Neural cell (in vitro differentiated cells): ENCODE measurements at regions not wholly inside any gene's neighbourhood (a gene's known extent, or its start where the extent isn't known, plus 50 kb on each side); places are given as distances from the start of the nearest gene placed in this dataset.

Experiments used
- H2AFZ ChIP-seq: fragments of 200-600, 300-800 bp; sonication (generic), shearing (Covaris generic); 2 replicates; pipeline ENCODE4 v1.6.0; 2014; ENCODE audit warnings: low read depth, mild to moderate bottlenecking, antibody characterized with exemption, low read length, moderate library complexity
- H3F3A ChIP-seq: fragments of 200-600 bp; shearing (Covaris generic); 2 replicates; pipeline ENCODE4 v1.6.1; 2016; ENCODE audit warnings: mild to moderate bottlenecking, moderate library complexity, mixed read lengths, antibody characterized with exemption, low read length; ENCODE audit not compliant: insufficient read depth, poor library complexity, severe bottlenecking
- H3K27ac ChIP-seq: fragments of 200-600, 300-800 bp; sonication (generic), shearing (Covaris generic); 2 replicates; pipeline ENCODE4 v1.5.1; 2014; ENCODE audit warnings: mild to moderate bottlenecking, low read length, moderate library complexity
- H3K27me3 ChIP-seq: fragments of 300-800, 200-600 bp; sonication (generic), shearing (Covaris generic); 2 replicates; pipeline ENCODE4 v1.6.0; 2014; ENCODE audit warnings: mild to moderate bottlenecking, low read depth, low read length, moderate library complexity; ENCODE audit not compliant: insufficient read depth
- H3K36me3 ChIP-seq: fragments of 300-800, 200-600 bp; sonication (generic), shearing (Covaris generic); 2 replicates; pipeline ENCODE4 v1.5.1; 2014; ENCODE audit warnings: mild to moderate bottlenecking, antibody characterized with exemption, low read length, moderate library complexity; ENCODE audit not compliant: insufficient read depth
- H3K4me2 ChIP-seq: fragments of 300-800, 200-600 bp; sonication (generic), shearing (Covaris generic); 2 replicates; pipeline ENCODE4 v1.6.0; 2014; ENCODE audit warnings: mild to moderate bottlenecking, low read length
- H3K4me3 ChIP-seq: fragments of 300-800, 200-600 bp; sonication (generic), shearing (Covaris generic); 2 replicates; pipeline ENCODE4 v1.5.1; 2014; ENCODE audit warnings: mild to moderate bottlenecking, low read length, moderate library complexity
- H3K79me2 ChIP-seq: fragments of 200-600 bp; shearing (Covaris generic); replicated peaks from 2 replicates; pipeline ENCODE4 v1.6.0; 2014; ENCODE audit warnings: mild to moderate bottlenecking, low read length, moderate library complexity; ENCODE audit not compliant: insufficient read depth
- H3K9ac ChIP-seq: fragments of 300-800, 200-600 bp; sonication (generic), shearing (Covaris generic); 2 replicates; pipeline ENCODE4 v1.6.1; 2016; ENCODE audit warnings: mild to moderate bottlenecking, low read length, mixed read lengths
- H3K9me2 ChIP-seq: fragments of 200-600 bp; shearing (Covaris generic); 2 replicates; pipeline ENCODE4 v1.6.1; 2016; ENCODE audit warnings: mild to moderate bottlenecking, low read length, mixed read lengths; ENCODE audit not compliant: insufficient read depth
- H3K9me3 ChIP-seq: fragments of 200-600, 300-800 bp; sonication (generic), shearing (Covaris generic); 2 replicates; pipeline ENCODE4 v1.6.1; 2016; ENCODE audit warnings: mild to moderate bottlenecking, mixed run types, low read length, moderate library complexity, mixed read lengths
- H4K20me1 ChIP-seq: fragments of 200-600 bp; shearing (Covaris generic); 2 replicates; pipeline ENCODE4 v1.6.1; 2016; ENCODE audit warnings: mild to moderate bottlenecking, mixed run types; ENCODE audit not compliant: insufficient read depth
- CTCF ChIP-seq: fragments of 450-650 bp; IDR thresholded peaks from 2 replicates; pipeline ENCODE4 v1.5.1; 2014; ENCODE audit warnings: antibody characterized with exemption, mild to moderate bottlenecking, moderate library complexity; ENCODE audit not compliant: poor library complexity, severe bottlenecking
- EP300 ChIP-seq: fragments of 450-650 bp; conservative IDR thresholded peaks from 2 replicates; pipeline ENCODE4 v1.6.1; 2014; ENCODE audit warnings: antibody characterized with exemption, mild to moderate bottlenecking, moderate library complexity; ENCODE audit not compliant: poor library complexity, severe bottlenecking
- EZH2 ChIP-seq: fragments of 200-600, 300-800 bp; shearing (Covaris generic), sonication (generic); IDR thresholded peaks from 2 replicates; pipeline ENCODE4 v1.6.1; 2014; ENCODE audit warnings: antibody characterized with exemption, low read length, borderline replicate concordance, mild to moderate bottlenecking; ENCODE audit not compliant: insufficient read depth, poor library complexity, severe bottlenecking
- MXI1 ChIP-seq: fragments of 450-650 bp; conservative IDR thresholded peaks from 2 replicates; pipeline ENCODE4 v1.6.1; 2014; ENCODE audit warnings: antibody characterized with exemption, mild to moderate bottlenecking; ENCODE audit not compliant: poor library complexity, severe bottlenecking
- POLR2AphosphoS5 ChIP-seq: IDR thresholded peaks from 2 replicates; pipeline ENCODE4 v1.6.1; 2012
- RAD21 ChIP-seq: fragments of 450-650 bp; conservative IDR thresholded peaks from 2 replicates; pipeline ENCODE4 v1.6.1; 2014; ENCODE audit warnings: antibody characterized with exemption, mild to moderate bottlenecking, moderate library complexity
- REST ChIP-seq: IDR thresholded peaks from 2 replicates; pipeline ENCODE4 v1.6.1; 2012; ENCODE audit warnings: borderline replicate concordance
- SMC3 ChIP-seq: fragments of 450-650 bp; conservative IDR thresholded peaks from 2 replicates; pipeline ENCODE4 v1.6.1; 2014; ENCODE audit warnings: antibody characterized with exemption, mild to moderate bottlenecking, moderate library complexity; ENCODE audit not compliant: poor library complexity
- TAF1 ChIP-seq: IDR thresholded peaks from 2 replicates; pipeline ENCODE4 v1.6.1; 2012; ENCODE audit warnings: low read depth

- no peaks in the 10 kb centered on the region for H3K9me3 ChIP-seq
- H3K27ac ChIP-seq: no peak overlapping the region
- H4K20me1 ChIP-seq: no peaks in the 10 kb centered on the region
- H3K4me3 ChIP-seq: no peak overlapping the region
- H3K4me2 ChIP-seq: no peak overlapping the region
- no peak overlapping the region for H3K9ac ChIP-seq
- H3K79me2 ChIP-seq: no peaks in the 10 kb centered on the region
- no peaks in the 10 kb centered on the region for H3K9me2 ChIP-seq
- H3F3A ChIP-seq: no peaks in the 10 kb centered on the region
- no peak for TF ChIP-seq REST
- TF ChIP-seq EZH2: no peak
- no peak for TF ChIP-seq CTCF
- TF ChIP-seq RAD21: no peak
- TF ChIP-seq MXI1: no peak
- TF ChIP-seq TAF1: no peak
- TF ChIP-seq POLR2AphosphoS5: no peak
- no peak for TF ChIP-seq EP300
- TF ChIP-seq SMC3: no peak
- H3K27me3 ChIP-seq: no peaks in the 10 kb centered on the region
- no peak overlapping the region for H2AFZ ChIP-seq
- H3K36me3 ChIP-seq: no peaks in the 10 kb centered on the region
These were observed 100.6 kb upstream of the RUNX1 start for GRCh38 chr21:35149698-35150097.

- no peaks in the 10 kb centered on the region for H3K79me2 ChIP-seq
- H3K36me3 ChIP-seq: no peaks in the 10 kb centered on the region
- no peaks in the 10 kb centered on the region for H4K20me1 ChIP-seq
- no peak for TF ChIP-seq CTCF
- TF ChIP-seq MXI1: no peak
- no peak for TF ChIP-seq RAD21
- TF ChIP-seq TAF1: no peak
- TF ChIP-seq EZH2: no peak
- no peak for TF ChIP-seq POLR2AphosphoS5
- TF ChIP-seq REST: no peak
- no peak for TF ChIP-seq EP300
- no peak for TF ChIP-seq SMC3
- no peaks in the 10 kb centered on the region for H3K9me3 ChIP-seq
- H3K9ac ChIP-seq: no peak overlapping the region
- H3K27ac ChIP-seq: no peak overlapping the region
- H3K27me3 ChIP-seq: no peaks in the 10 kb centered on the region
- no peak overlapping the region for H3K4me2 ChIP-seq
- H3K4me3 ChIP-seq: no peak overlapping the region
- H3F3A ChIP-seq: no peaks in the 10 kb centered on the region
- H2AFZ ChIP-seq: no peak overlapping the region
- no peaks in the 10 kb centered on the region for H3K9me2 ChIP-seq
These were observed 98.3 kb upstream of the RUNX1 start for GRCh38 chr21:35147439-35147838.
